AG04449 (cell line): ENCODE measurements at regions not wholly inside any gene's neighbourhood (a gene's known extent, or its start where the extent isn't known, plus 50 kb on each side); places are given as distances from the start of the nearest gene placed in this dataset.

Source experiments
- CTCF ChIA-PET: fragments of 350-600 bp; formaldehyde crosslinking; extraction: SDS; loops from one replicate; lab custom pipeline; 2021; ENCODE audit warnings: antibody characterized with exemption; lab: Yijun Ruan, JAX
- POLR2A ChIA-PET: fragments of 400-600, 350-600 bp; formaldehyde crosslinking; extraction: SDS; loops from one replicate; lab custom pipeline; 2020; ENCODE audit warnings: antibody characterized with exemption, inconsistent platforms; lab: Yijun Ruan, JAX
- DNase-seq: peaks from one replicate; pipeline ENCODE4 v3.0.0-alpha.2; 2010; ENCODE audit warnings: low read depth, low spot score
- H3K4me3 ChIP-seq: 2 replicates; pipeline ENCODE4 v1.5.1; 2011; ENCODE audit warnings: low read depth, mild to moderate bottlenecking, control low read depth, low read length
- CTCF ChIP-seq: IDR thresholded peaks from one replicate; pipeline ENCODE4 v1.5.1; 2011; ENCODE audit warnings: mild to moderate bottlenecking, moderate library complexity, low read length, control low read depth, inconsistent platforms; ENCODE audit not compliant: insufficient read depth; ENCODE audit errors: missing control alignments

- no peak for DNase-seq
These were observed 237.0 kb downstream of the TBX15 start for GRCh38 chr1:118751166-118751565.

GRCh38 chr1:118744420-118744819 lies 243.7 kb downstream of the TBX15 start:
- POLR2A ChIA-PET = no interaction called here
- no peak for DNase-seq
- H3K4me3 ChIP-seq = no peak overlapping the region
- no peak for TF ChIP-seq CTCF
- CTCF ChIA-PET = no interaction called here

More at GRCh38 chr1:118751166-118751565, 237.0 kb downstream of the TBX15 start:
- no peak for TF ChIP-seq CTCF
- H3K4me3 ChIP-seq = no peak overlapping the region
- ChIA-PET CTCF (no interaction called here), POLR2A (no interaction called here)

GRCh38 chr1:118739501-118739900 lies 248.6 kb downstream of the TBX15 start:
- CTCF ChIA-PET = no interaction called here
- no peak for DNase-seq
- POLR2A ChIA-PET = no interaction called here
- H3K4me3 ChIP-seq = no peak overlapping the region
- TF ChIP-seq CTCF = no peak

GRCh38 chr1:118736322-118736721 lies 251.8 kb downstream of the TBX15 start:
- TF ChIP-seq CTCF = no peak
- CTCF ChIA-PET = no interaction called here
- no peak for DNase-seq
- POLR2A ChIA-PET = no interaction called here
- no peak overlapping the region for H3K4me3 ChIP-seq

GRCh38 chr1:118717893-118718292 lies 270.2 kb downstream of the TBX15 start:
- DNase-seq = no peak
- ChIA-PET CTCF (no interaction called here), POLR2A (no interaction called here)
- no peak overlapping the region for H3K4me3 ChIP-seq
- no peak for TF ChIP-seq CTCF

- POLR2A ChIA-PET = no interaction called here
- CTCF ChIA-PET = no interaction called here
- H3K4me3 ChIP-seq = no peak overlapping the region
- no peak for DNase-seq
- no peak for TF ChIP-seq CTCF
These were observed 271.4 kb downstream of the TBX15 start for GRCh38 chr1:118716775-118717174.
